GM12878 (cell line): ENCODE measurements at regions not wholly inside any gene's neighbourhood (a gene's known extent, or its start where the extent isn't known, plus 50 kb on each side); places are given as distances from the start of the nearest gene placed in this dataset.

Experiments used
- EZH2 ChIP-seq: IDR thresholded peaks from 2 replicates; pipeline ENCODE4 v1.6.1; 2012; ENCODE audit warnings: low read depth, mild to moderate bottlenecking, control low read depth, inconsistent platforms, low read length, borderline replicate concordance; ENCODE audit not compliant: control insufficient read depth
- GABPA ChIP-seq: IDR thresholded peaks from 2 replicates; pipeline ENCODE4 v1.6.1; 2014; ENCODE audit warnings: antibody characterized with exemption, low read depth, mild to moderate bottlenecking, inconsistent platforms
- HCFC1 ChIP-seq: fragments of 150-350 bp; IDR thresholded peaks from 2 replicates; pipeline ENCODE4 v1.6.1; 2014; ENCODE audit warnings: low read length
- JUNB ChIP-seq: IDR thresholded peaks from 2 replicates; pipeline ENCODE4 v1.6.1; 2016; ENCODE audit warnings: antibody characterized with exemption, mild to moderate bottlenecking
- NFYB ChIP-seq: IDR thresholded peaks from 2 replicates; pipeline ENCODE4 v1.6.1; 2011; ENCODE audit warnings: low read depth, mild to moderate bottlenecking, low read length, improper control_type of control experiment, moderate library complexity; ENCODE audit not compliant: insufficient read depth
- POLR2A ChIP-seq: IDR thresholded peaks from 2 replicates; pipeline ENCODE4 v1.6.1; 2011; ENCODE audit warnings: low read depth, mild to moderate bottlenecking, low read length
- RAD21 ChIP-seq: IDR thresholded peaks from 2 replicates; pipeline ENCODE4 v1.6.1; 2011; ENCODE audit warnings: mild to moderate bottlenecking, low read depth, low read length, moderate library complexity; ENCODE audit not compliant: insufficient read depth
- SIN3A ChIP-seq: IDR thresholded peaks from 2 replicates; pipeline ENCODE4 v1.6.1; 2012; ENCODE audit warnings: low read depth, low read length, improper control_type of control experiment
- YY1 ChIP-seq: IDR thresholded peaks from 2 replicates; pipeline ENCODE4 v1.6.1; 2011; ENCODE audit warnings: low read depth, mild to moderate bottlenecking, low read length
- TF ChIP-seq, protein P1 (sequence below), 3 experiments: IDR thresholded peaks in 2 of 3; conservative IDR thresholded peaks in 1 of 3; 2 replicates each; pipeline ENCODE4 v1.5.1; 2011; ENCODE audit warnings: low read depth in 3 of 3, low read length in 3 of 3, mild to moderate bottlenecking in 3 of 3, control low read depth in 2 of 3, moderate library complexity in 2 of 3, inconsistent platforms in 1 of 3, mixed read lengths in 1 of 3; ENCODE audit not compliant: control insufficient read depth in 2 of 3, insufficient read depth in 1 of 3; ENCODE audit errors: extremely low read depth in 1 of 3
- TF ChIP-seq, protein P2 (sequence below): IDR thresholded peaks from 2 replicates; pipeline ENCODE4 v1.6.1; 2012; ENCODE audit warnings: low read depth, low read length, improper control_type of control experiment
- TF ChIP-seq, protein P3 (sequence below): IDR thresholded peaks from 2 replicates; pipeline ENCODE4 v1.6.1; 2011; ENCODE audit warnings: borderline replicate concordance, low read depth, mild to moderate bottlenecking, moderate library complexity, low read length; ENCODE audit not compliant: insufficient read depth, poor library complexity, severe bottlenecking

DNA sequence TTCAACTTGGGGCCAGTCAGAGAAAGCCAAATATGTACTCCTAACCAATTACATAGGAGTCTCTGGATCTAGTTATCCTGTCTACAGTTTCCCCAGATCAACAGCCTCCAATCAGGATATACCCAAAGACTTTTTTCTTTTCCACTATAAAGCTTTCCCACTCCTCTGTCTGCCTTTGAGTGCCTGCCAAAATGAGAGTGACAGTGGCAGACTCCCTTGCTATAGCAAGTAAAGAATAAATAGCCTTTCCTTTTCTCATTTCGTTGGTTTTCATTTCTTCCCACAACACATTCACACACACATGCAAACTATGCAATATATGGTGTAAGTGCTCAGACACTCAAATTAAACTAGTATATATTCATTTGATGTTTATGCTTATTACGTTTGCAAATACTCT lies 302.4 kb upstream of the TACR3 start:
- no peak for TF ChIP-seq NFYB
- no peak for TF ChIP-seq RAD21
- TF ChIP-seq, protein P1, sequence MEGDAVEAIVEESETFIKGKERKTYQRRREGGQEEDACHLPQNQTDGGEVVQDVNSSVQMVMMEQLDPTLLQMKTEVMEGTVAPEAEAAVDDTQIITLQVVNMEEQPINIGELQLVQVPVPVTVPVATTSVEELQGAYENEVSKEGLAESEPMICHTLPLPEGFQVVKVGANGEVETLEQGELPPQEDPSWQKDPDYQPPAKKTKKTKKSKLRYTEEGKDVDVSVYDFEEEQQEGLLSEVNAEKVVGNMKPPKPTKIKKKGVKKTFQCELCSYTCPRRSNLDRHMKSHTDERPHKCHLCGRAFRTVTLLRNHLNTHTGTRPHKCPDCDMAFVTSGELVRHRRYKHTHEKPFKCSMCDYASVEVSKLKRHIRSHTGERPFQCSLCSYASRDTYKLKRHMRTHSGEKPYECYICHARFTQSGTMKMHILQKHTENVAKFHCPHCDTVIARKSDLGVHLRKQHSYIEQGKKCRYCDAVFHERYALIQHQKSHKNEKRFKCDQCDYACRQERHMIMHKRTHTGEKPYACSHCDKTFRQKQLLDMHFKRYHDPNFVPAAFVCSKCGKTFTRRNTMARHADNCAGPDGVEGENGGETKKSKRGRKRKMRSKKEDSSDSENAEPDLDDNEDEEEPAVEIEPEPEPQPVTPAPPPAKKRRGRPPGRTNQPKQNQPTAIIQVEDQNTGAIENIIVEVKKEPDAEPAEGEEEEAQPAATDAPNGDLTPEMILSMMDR (IDR thresholded peaks at IDR 0.05 in 2 of 3, conservative IDR thresholded peaks at IDR 0.05 in 1 of 3; ENCODE audit: control insufficient read depth in 2 of 3, extremely low read depth in 1 of 3, insufficient read depth in 1 of 3, low read depth in 3 of 3, low read length in 3 of 3), result no peak
- TF ChIP-seq, protein P2, sequence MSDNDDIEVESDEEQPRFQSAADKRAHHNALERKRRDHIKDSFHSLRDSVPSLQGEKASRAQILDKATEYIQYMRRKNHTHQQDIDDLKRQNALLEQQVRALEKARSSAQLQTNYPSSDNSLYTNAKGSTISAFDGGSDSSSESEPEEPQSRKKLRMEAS, result no peak
- TF ChIP-seq GABPA, result no peak
- TF ChIP-seq, protein P3, sequence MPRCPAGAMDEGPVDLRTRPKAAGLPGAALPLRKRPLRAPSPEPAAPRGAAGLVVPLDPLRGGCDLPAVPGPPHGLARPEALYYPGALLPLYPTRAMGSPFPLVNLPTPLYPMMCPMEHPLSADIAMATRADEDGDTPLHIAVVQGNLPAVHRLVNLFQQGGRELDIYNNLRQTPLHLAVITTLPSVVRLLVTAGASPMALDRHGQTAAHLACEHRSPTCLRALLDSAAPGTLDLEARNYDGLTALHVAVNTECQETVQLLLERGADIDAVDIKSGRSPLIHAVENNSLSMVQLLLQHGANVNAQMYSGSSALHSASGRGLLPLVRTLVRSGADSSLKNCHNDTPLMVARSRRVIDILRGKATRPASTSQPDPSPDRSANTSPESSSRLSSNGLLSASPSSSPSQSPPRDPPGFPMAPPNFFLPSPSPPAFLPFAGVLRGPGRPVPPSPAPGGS, result no peak
- no peak for TF ChIP-seq JUNB
- TF ChIP-seq EZH2, result no peak
- TF ChIP-seq HCFC1, result no peak
- no peak for TF ChIP-seq YY1
- no peak for TF ChIP-seq POLR2A
- TF ChIP-seq SIN3A, result no peak
